ENCODE measurements at regions not wholly inside any gene's neighbourhood (a gene's known extent, or its start where the extent isn't known, plus 50 kb on each side); places are given as distances from the start of the nearest gene placed in this dataset.

GRCh38 chr20:40744072-40744817 lies 55.2 kb upstream of the MAFB start:
- H3K9me3 ChIP-seq, result no peaks in the 10 kb centered on the region
- intact Hi-C loops (cut with DNase I; ENCODE audit: low total_unique reads), result no loop called here
- WGBS, 2 donors, result 79 to 82% methylated on average over 15 of the region's 15 CpGs
- H3K27ac ChIP-seq, result no peak overlapping the region
- H3K27me3 ChIP-seq, result no peaks in the 10 kb centered on the region
- H3K4me1 ChIP-seq, result no peaks in the 10 kb centered on the region
- no peak overlapping the region for H3K4me3 ChIP-seq
- no peaks in the 10 kb centered on the region for H3K36me3 ChIP-seq (ENCODE audit: low read depth, missing control alignments)
- TF ChIP-seq POLR2A (IDR thresholded peaks at IDR 0.05), result no peak
- no peak for TF ChIP-seq CTCF (IDR thresholded peaks at IDR 0.05)
- no peak for DNase-seq

GRCh38 chr20:40744818-40745175 lies 55.8 kb upstream of the MAFB start:
- H3K36me3 ChIP-seq (ENCODE audit: low read depth, missing control alignments), result no peaks in the 10 kb centered on the region
- no peak overlapping the region for H3K4me3 ChIP-seq
- WGBS, 2 donors, result 89 to 91% methylated on average over 3 of the region's 3 CpGs
- intact Hi-C loops (cut with DNase I; ENCODE audit: low total_unique reads), result no loop called here
- TF ChIP-seq CTCF (IDR thresholded peaks at IDR 0.05) (no peak), POLR2A (IDR thresholded peaks at IDR 0.05) (no peak)
- no peak overlapping the region for H3K27ac ChIP-seq
- no peak for DNase-seq
- no peaks in the 10 kb centered on the region for H3K9me3 ChIP-seq
- no peaks in the 10 kb centered on the region for H3K27me3 ChIP-seq
- H3K4me1 ChIP-seq, result no peaks in the 10 kb centered on the region

GRCh38 chr20:40746251-40746650 lies 57.2 kb upstream of the MAFB start:
- no peaks in the 10 kb centered on the region for H3K9me3 ChIP-seq
- no peaks in the 10 kb centered on the region for H3K27me3 ChIP-seq
- WGBS, 2 donors, result 52 to 64% methylated on average over 5 of the region's 5 CpGs
- H3K27ac ChIP-seq, result no peak overlapping the region
- no peak for TF ChIP-seq CTCF (IDR thresholded peaks at IDR 0.05)
- TF ChIP-seq POLR2A (IDR thresholded peaks at IDR 0.05), result no peak
- DNase-seq, result peak; percentile 45
- no peak overlapping the region for H3K4me3 ChIP-seq
- H3K4me1 ChIP-seq, result no peaks in the 10 kb centered on the region
- intact Hi-C loops (cut with DNase I; ENCODE audit: low total_unique reads), result no loop called here
- H3K36me3 ChIP-seq (ENCODE audit: low read depth, missing control alignments), result no peaks in the 10 kb centered on the region

- WGBS, 2 donors, result 92 to 93% methylated on average over 3 of the region's 3 CpGs
- intact Hi-C loops (cut with DNase I; ENCODE audit: low total_unique reads), result no loop called here
Measured at GRCh38 chr20:40748182-40748581, 59.1 kb upstream of the MAFB start.

More at GRCh38 chr20:40748182-40748581, 59.1 kb upstream of the MAFB start:
- no peak for TF ChIP-seq CTCF (IDR thresholded peaks at IDR 0.05)
- no peak for TF ChIP-seq POLR2A (IDR thresholded peaks at IDR 0.05)
- Histone ChIP-seq H3K9me3 (no peaks in the 10 kb centered on the region), H3K4me3 (no peak overlapping the region), H3K27me3 (no peaks in the 10 kb centered on the region), H3K27ac (no peak overlapping the region), H3K4me1 (no peaks in the 10 kb centered on the region), H3K36me3 (ENCODE audit: low read depth, missing control alignments) (no peaks in the 10 kb centered on the region)
- no peak for DNase-seq

Measured in testis (tissue), 2 donors.